WTC11 (cell line): ENCODE measurements at regions not wholly inside any gene's neighbourhood (a gene's known extent, or its start where the extent isn't known, plus 50 kb on each side); places are given as distances from the start of the nearest gene placed in this dataset.

Experiments used
- CREB1 ChIP-seq: sonication (generic); formaldehyde crosslinking; IDR thresholded peaks from 2 replicates; pipeline ENCODE4 v1.8.0; 2023; ENCODE audit warnings: mild to moderate bottlenecking, missing genetic modification reagents
- JUN ChIP-seq: sonication (generic); formaldehyde crosslinking; IDR thresholded peaks from 2 replicates; pipeline ENCODE4 v1.8.0; 2023; ENCODE audit warnings: mild to moderate bottlenecking, missing genetic modification reagents
- KAT7 ChIP-seq: sonication (generic); formaldehyde crosslinking; IDR thresholded peaks from 2 replicates; pipeline ENCODE4 v1.8.1; 2023; ENCODE audit warnings: missing genetic modification reagents, mild to moderate bottlenecking, borderline replicate concordance
- ZNF121 ChIP-seq: sonication (generic); formaldehyde crosslinking; IDR thresholded peaks from 2 replicates; pipeline ENCODE4 v1.8.0; 2023; ENCODE audit warnings: missing genetic modification reagents
- ZNF671 ChIP-seq: fragments of 250-450 bp; sonication (Bioruptor Pico); IDR thresholded peaks from 2 replicates; pipeline ENCODE4 v1.8.0; 2021; ENCODE audit warnings: mild to moderate bottlenecking
- TF ChIP-seq, protein P1 (sequence below): sonication (generic); formaldehyde crosslinking; IDR thresholded peaks from 2 replicates; pipeline ENCODE4 v1.8.1; 2023; ENCODE audit warnings: mild to moderate bottlenecking, moderate library complexity, missing genetic modification reagents
- TF ChIP-seq, protein P2 (sequence below): sonication (generic); formaldehyde crosslinking; IDR thresholded peaks from 2 replicates; pipeline ENCODE4 v1.8.0; 2022; ENCODE audit warnings: mild to moderate bottlenecking, missing genetic modification reagents

DNA sequence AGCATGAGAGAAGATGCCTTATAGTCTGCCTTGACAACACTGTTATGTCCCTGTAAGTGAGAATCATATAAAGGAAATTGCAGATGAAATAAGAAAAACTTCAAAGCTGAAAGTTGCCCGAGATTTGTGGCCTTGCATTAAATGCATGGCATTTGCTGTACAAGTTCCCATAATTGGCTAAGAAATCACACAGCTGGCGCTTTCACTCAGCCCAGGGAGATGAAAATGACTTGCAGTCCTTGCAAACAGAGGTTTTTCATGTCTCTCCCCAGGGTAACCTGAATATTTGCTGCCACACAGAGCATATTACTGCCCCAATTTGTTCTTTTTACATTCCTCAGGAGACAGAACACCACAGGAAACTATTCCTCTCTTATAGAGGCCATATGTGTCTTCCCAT is 174.8 kb downstream of the FAM114A2 start (continued):
- TF ChIP-seq, protein P1, sequence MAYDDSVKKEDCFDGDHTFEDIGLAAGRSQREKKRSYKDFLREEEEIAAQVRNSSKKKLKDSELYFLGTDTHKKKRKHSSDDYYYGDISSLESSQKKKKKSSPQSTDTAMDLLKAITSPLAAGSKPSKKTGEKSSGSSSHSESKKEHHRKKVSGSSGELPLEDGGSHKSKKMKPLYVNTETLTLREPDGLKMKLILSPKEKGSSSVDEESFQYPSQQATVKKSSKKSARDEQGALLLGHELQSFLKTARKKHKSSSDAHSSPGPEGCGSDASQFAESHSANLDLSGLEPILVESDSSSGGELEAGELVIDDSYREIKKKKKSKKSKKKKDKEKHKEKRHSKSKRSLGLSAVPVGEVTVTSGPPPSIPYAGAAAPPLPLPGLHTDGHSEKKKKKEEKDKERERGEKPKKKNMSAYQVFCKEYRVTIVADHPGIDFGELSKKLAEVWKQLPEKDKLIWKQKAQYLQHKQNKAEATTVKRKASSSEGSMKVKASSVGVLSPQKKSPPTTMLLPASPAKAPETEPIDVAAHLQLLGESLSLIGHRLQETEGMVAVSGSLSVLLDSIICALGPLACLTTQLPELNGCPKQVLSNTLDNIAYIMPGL (CRISPR knock-in tag) = no peak
- no peak for TF ChIP-seq JUN (CRISPR knock-in tag)
- no peak for TF ChIP-seq KAT7 (CRISPR knock-in tag)
- TF ChIP-seq CREB1 = no peak
- TF ChIP-seq, protein P2, sequence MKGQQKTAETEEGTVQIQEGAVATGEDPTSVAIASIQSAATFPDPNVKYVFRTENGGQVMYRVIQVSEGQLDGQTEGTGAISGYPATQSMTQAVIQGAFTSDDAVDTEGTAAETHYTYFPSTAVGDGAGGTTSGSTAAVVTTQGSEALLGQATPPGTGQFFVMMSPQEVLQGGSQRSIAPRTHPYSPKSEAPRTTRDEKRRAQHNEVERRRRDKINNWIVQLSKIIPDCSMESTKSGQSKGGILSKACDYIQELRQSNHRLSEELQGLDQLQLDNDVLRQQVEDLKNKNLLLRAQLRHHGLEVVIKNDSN (CRISPR knock-in tag) = no peak
- TF ChIP-seq ZNF671 (CRISPR knock-in tag) = no peak
- no peak for TF ChIP-seq ZNF121
